Bronchial epithelial cell (primary cell): ENCODE measurements at regions not wholly inside any gene's neighbourhood (a gene's known extent, or its start where the extent isn't known, plus 50 kb on each side); places are given as distances from the start of the nearest gene placed in this dataset.

ENCODE experiments used
- DNase-seq: peaks from one replicate; pipeline ENCODE4 v3.0.0-alpha.2; 2010; ENCODE audit warnings: low read depth
- FAIRE-seq: peaks from 2 replicates; lab custom pipeline; 2011; peaks lifted over from hg19 to GRCh38; lab: Jason Lieb, UNC
- H3K27me3 ChIP-seq: 2 replicates; pipeline ENCODE4 v1.5.1; 2011; ENCODE audit warnings: low read length; ENCODE audit not compliant: control insufficient read depth, insufficient read depth
- H3K36me3 ChIP-seq: 2 replicates; pipeline ENCODE4 v1.5.1; 2011; ENCODE audit warnings: low read length; ENCODE audit not compliant: control insufficient read depth, insufficient read depth
- H3K4me3 ChIP-seq: 2 replicates; pipeline ENCODE4 v1.5.1; 2011; ENCODE audit warnings: mild to moderate bottlenecking, low read depth, low read length, control low read depth
- CTCF ChIP-seq: IDR thresholded peaks from 2 replicates; pipeline ENCODE4 v1.5.1; 2011; ENCODE audit warnings: mild to moderate bottlenecking, moderate library complexity, low read length, control low read depth, inconsistent platforms; ENCODE audit not compliant: insufficient read depth, severe bottlenecking

- no peak for FAIRE-seq
- no peak overlapping the region for H3K4me3 ChIP-seq
- no peak for DNase-seq
- no peaks in the 10 kb centered on the region for H3K27me3 ChIP-seq
- no peaks in the 10 kb centered on the region for H3K36me3 ChIP-seq
- no peak for TF ChIP-seq CTCF
These were observed 196.5 kb upstream of the FRMD6 start for GRCh38 chr14:51455041-51455835.

GRCh38 chr14:51457843-51458562, 193.7 kb upstream of the FRMD6 start:
- DNase-seq = no peak
- H3K4me3 ChIP-seq = no peak overlapping the region
- H3K27me3 ChIP-seq = no peaks in the 10 kb centered on the region
- FAIRE-seq = no peak
- TF ChIP-seq CTCF = no peak
- H3K36me3 ChIP-seq = no peaks in the 10 kb centered on the region

- H3K4me3 ChIP-seq = no peak overlapping the region
- peak; percentile 80 for FAIRE-seq
- DNase-seq = peak; percentile 95
- H3K27me3 ChIP-seq = no peaks in the 10 kb centered on the region
- no peaks in the 10 kb centered on the region for H3K36me3 ChIP-seq
- TF ChIP-seq CTCF = no peak
These were observed 193.2 kb upstream of the FRMD6 start for GRCh38 chr14:51458563-51458955.

GRCh38 chr14:51460011-51460410, 191.7 kb upstream of the FRMD6 start:
- Histone ChIP-seq H3K36me3 (no peaks in the 10 kb centered on the region), H3K4me3 (no peak overlapping the region), H3K27me3 (no peaks in the 10 kb centered on the region)
- FAIRE-seq = no peak
- no peak for DNase-seq
- no peak for TF ChIP-seq CTCF

GRCh38 chr14:51462182-51462581, 189.5 kb upstream of the FRMD6 start:
- H3K36me3 ChIP-seq = no peaks in the 10 kb centered on the region
- no peak overlapping the region for H3K4me3 ChIP-seq
- FAIRE-seq (peak; percentile 40), DNase-seq (peak; percentile 94)
- no peak for TF ChIP-seq CTCF
- H3K27me3 ChIP-seq = no peaks in the 10 kb centered on the region

GRCh38 chr14:51462706-51463105, 189.0 kb upstream of the FRMD6 start:
- no peak for FAIRE-seq
- Histone ChIP-seq H3K27me3 (no peaks in the 10 kb centered on the region), H3K4me3 (no peak overlapping the region), H3K36me3 (no peaks in the 10 kb centered on the region)
- no peak for DNase-seq
- no peak for TF ChIP-seq CTCF
